ENCODE measurements at regions not wholly inside any gene's neighbourhood (a gene's known extent, or its start where the extent isn't known, plus 50 kb on each side); places are given as distances from the start of the nearest gene placed in this dataset.
A peak's percentile ranks its signal among the peaks of the same experiment; 100 is the strongest.

DNA sequence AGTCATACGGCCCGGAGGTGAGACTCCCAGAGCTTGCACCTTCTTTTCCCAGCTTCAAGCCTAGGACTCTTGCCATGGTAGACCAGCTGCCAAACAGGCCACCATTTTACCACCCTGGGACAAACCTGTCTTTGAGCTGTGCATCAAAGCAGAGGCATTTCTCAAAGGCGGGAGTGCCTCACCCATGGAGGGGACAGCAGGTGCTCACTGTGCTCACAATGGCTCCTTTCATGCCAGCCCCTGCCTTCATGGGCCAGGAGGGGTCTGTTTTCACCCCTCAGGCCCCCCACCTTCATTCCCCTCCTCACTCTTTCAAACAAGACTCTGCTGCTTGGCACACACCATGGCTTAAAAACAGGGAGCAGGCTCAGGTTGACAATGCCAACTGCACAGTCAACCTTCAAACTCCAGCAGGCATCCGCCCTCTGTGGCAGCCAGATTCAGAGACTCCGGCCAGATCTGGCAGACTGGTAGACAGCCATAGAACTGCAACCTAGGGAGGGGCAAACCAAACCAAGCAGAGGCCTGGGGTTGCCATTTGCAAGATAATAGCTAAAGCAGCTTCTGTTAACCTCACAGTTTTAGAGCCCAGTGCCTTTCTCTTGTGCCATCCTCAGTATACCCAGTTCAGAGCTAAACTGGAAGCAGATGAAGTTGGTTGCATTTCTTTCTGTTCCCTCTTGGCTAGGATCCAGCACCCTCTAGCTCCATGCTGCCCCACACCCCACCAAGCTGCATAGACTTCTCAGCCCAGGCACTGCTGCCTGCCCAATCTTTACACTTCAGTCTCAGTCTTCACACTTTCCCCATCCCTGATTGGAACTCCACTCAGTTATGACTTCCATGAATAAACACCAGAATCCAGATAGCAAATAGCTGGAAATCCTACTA is 93.9 kb upstream of the SPATA13 start:
- TF ChIP-seq, protein P1, sequence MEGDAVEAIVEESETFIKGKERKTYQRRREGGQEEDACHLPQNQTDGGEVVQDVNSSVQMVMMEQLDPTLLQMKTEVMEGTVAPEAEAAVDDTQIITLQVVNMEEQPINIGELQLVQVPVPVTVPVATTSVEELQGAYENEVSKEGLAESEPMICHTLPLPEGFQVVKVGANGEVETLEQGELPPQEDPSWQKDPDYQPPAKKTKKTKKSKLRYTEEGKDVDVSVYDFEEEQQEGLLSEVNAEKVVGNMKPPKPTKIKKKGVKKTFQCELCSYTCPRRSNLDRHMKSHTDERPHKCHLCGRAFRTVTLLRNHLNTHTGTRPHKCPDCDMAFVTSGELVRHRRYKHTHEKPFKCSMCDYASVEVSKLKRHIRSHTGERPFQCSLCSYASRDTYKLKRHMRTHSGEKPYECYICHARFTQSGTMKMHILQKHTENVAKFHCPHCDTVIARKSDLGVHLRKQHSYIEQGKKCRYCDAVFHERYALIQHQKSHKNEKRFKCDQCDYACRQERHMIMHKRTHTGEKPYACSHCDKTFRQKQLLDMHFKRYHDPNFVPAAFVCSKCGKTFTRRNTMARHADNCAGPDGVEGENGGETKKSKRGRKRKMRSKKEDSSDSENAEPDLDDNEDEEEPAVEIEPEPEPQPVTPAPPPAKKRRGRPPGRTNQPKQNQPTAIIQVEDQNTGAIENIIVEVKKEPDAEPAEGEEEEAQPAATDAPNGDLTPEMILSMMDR (IDR thresholded peaks at IDR 0.05; ENCODE audit: control extremely low read depth, extremely low read depth): no peak
- Histone ChIP-seq H3K9me3 (ENCODE audit: control insufficient read depth in 4 of 4, insufficient read depth in 3 of 4, low read length in 3 of 4) (no peaks in the 10 kb centered on the region), H3K27me3 (ENCODE audit: control insufficient read depth in 3 of 3, insufficient read depth in 3 of 3, low read length in 2 of 3) (no peaks in the 10 kb centered on the region), H3K4me3 (no peak overlapping the region), H3K36me3 (ENCODE audit: control insufficient read depth in 4 of 4, insufficient read depth in 4 of 4, low read length in 4 of 4) (no peaks in the 10 kb centered on the region), H3K9ac (ENCODE audit: insufficient read depth in 1 of 2, low read length in 2 of 2) (no peak overlapping the region), H3K4me1 (ENCODE audit: control insufficient read depth in 5 of 5, insufficient read depth in 5 of 5, low read length in 5 of 5) (peaks cover 0 to 10% (median 7%) of the 10 kb centered on the region in 5 donors), H3K27ac (ENCODE audit: low read depth in 1 of 2, low read length in 1 of 2) (no peak overlapping the region)
- WGBS, 2 donors: 97 to 98% methylated on average over 5 of the region's 5 CpGs
- DNase-seq (no peak), ATAC-seq (ENCODE audit: insufficient read depth, low FRiP score) (no peak)

DNA sequence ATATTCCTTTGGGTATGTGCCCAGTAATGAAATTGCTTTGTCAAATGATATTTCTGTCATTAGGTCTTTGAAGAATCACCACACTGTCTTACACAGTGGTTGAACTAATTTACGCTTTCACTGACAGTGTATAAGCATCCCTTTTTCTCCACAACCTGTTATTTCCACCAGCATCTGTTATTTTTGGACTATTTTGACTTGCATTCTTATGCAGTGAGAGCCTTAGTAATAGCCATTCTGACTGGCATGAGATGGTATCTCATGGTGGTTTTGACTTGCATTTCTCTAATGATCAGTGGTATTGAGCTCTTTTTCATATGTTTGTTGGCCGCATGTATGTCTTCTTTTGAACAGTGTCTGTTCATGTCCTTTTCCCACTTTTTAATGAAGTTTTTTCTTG is 92.0 kb upstream of the SPATA13 start:
- no peaks in the 10 kb centered on the region for H3K27me3 ChIP-seq (ENCODE audit: control insufficient read depth in 3 of 3, insufficient read depth in 3 of 3, low read length in 2 of 3)
- DNase-seq (no peak), ATAC-seq (ENCODE audit: insufficient read depth, low FRiP score) (no peak)
- 95 to 99% methylated on average over 2 of the region's 2 CpGs for WGBS, 2 donors
- H3K36me3 ChIP-seq (ENCODE audit: control insufficient read depth in 4 of 4, insufficient read depth in 4 of 4, low read length in 4 of 4): no peaks in the 10 kb centered on the region
- no peak overlapping the region for H3K4me3 ChIP-seq
- H3K9me3 ChIP-seq (ENCODE audit: control insufficient read depth in 4 of 4, insufficient read depth in 3 of 4, low read length in 3 of 4): no peaks in the 10 kb centered on the region
- TF ChIP-seq, protein P1 (IDR thresholded peaks at IDR 0.05; ENCODE audit: control extremely low read depth, extremely low read depth): no peak
- no peak overlapping the region for H3K9ac ChIP-seq (ENCODE audit: insufficient read depth in 1 of 2, low read length in 2 of 2)
- H3K4me1 ChIP-seq (ENCODE audit: control insufficient read depth in 5 of 5, insufficient read depth in 5 of 5, low read length in 5 of 5): peaks cover 0 to 10% (median under 1%) of the 10 kb centered on the region in 5 donors
- H3K27ac ChIP-seq (ENCODE audit: low read depth in 1 of 2, low read length in 1 of 2): no peak overlapping the region

DNA sequence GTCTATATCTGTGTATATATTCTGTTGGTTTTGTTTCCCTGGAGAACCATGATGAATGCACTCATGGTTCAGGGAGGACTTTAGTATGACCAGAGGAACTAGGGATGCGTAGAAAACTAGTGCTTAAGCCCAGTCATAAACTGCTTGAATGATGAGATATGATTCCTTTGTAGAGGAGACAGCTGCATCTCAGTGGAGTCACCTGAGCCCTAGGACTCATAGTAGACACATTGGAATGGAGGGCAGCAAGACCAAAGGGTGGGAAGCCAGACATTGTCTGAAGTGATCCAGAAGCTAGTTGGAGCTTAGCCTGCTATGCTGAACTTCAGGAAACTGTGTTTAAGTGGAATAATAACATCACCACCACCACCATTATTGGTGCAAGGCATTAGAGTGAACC is 89.5 kb upstream of the SPATA13 start:
- Histone ChIP-seq H3K4me1 (ENCODE audit: control insufficient read depth in 5 of 5, insufficient read depth in 5 of 5, low read length in 5 of 5) (peaks cover 0 to 15% (median 2%) of the 10 kb centered on the region in 5 donors), H3K9ac (ENCODE audit: insufficient read depth in 1 of 2, low read length in 2 of 2) (no peak overlapping the region), H3K36me3 (ENCODE audit: control insufficient read depth in 4 of 4, insufficient read depth in 4 of 4, low read length in 4 of 4) (no peaks in the 10 kb centered on the region), H3K27me3 (ENCODE audit: control insufficient read depth in 3 of 3, insufficient read depth in 3 of 3, low read length in 2 of 3) (no peaks in the 10 kb centered on the region), H3K9me3 (ENCODE audit: control insufficient read depth in 4 of 4, insufficient read depth in 3 of 4, low read length in 3 of 4) (no peaks in the 10 kb centered on the region), H3K27ac (ENCODE audit: low read depth in 1 of 2, low read length in 1 of 2) (peak overlapping the region; percentile 1 to 48), H3K4me3 (no peak overlapping the region)
- TF ChIP-seq, protein P1 (IDR thresholded peaks at IDR 0.05; ENCODE audit: control extremely low read depth, extremely low read depth): no peak
- no peak for ATAC-seq (ENCODE audit: insufficient read depth, low FRiP score)
- WGBS, 2 donors: 99 to 100% methylated on average over 1 of the region's 1 CpG
- DNase-seq: no peak

Measured in lung (tissue), 11 donors.